ENCODE measurements at regions not wholly inside any gene's neighbourhood (a gene's known extent, or its start where the extent isn't known, plus 50 kb on each side); places are given as distances from the start of the nearest gene placed in this dataset.

GRCh38 chr5:155871623-155872022 lies 455.3 kb upstream of the SGCD start:
- no peak for ATAC-seq

DNA sequence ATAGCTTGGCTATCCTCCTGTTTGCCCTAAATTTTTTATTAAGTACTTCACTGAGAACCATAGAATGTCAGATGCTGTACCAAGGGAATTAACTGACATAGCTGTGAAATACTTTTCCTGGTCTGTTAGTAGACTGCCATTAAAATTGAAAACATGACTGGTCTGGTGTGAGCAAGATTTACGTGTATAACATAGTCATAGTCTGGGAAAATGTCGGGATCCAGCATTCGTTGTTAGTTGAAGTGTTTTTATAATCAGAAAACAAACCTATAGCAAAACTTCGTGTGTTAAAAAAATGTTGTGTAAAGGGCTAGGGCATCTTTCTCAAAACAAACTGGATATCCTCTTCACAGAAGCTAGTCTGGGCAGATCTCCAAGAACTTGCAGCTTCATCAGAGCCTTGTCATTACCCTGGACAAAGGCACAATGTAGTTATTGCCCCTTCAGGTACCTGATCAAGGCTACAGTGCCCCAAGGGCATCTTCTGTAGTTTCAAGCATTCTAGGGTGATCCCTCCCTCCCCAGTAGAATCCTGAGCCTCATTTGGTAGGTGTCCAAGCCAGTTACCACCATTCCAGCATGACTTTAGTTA lies 454.2 kb upstream of the SGCD start:
- ATAC-seq = no peak

- ATAC-seq = no peak
Measured at GRCh38 chr5:155878991-155879575, 447.9 kb upstream of the SGCD start.

DNA sequence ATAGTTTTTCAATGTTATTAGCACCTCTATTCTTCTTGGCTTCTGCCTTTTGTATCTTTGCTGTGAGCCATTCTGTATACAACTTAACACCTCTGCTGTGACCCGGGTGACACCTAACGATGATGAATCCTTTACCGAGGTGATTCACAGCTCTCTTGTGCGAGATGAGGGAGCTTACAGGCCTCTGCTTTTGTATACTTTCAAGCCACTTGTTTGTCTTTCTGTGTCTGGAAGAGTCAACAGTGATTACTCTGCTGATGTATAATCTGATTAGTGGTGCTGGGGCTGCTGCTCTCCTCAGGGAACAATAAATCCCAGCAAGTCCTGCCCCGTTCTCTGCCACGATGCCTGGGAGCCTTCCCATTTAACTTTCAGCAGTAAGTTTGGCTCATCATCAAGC lies 442.9 kb upstream of the SGCD start:
- no peak for ATAC-seq

DNA sequence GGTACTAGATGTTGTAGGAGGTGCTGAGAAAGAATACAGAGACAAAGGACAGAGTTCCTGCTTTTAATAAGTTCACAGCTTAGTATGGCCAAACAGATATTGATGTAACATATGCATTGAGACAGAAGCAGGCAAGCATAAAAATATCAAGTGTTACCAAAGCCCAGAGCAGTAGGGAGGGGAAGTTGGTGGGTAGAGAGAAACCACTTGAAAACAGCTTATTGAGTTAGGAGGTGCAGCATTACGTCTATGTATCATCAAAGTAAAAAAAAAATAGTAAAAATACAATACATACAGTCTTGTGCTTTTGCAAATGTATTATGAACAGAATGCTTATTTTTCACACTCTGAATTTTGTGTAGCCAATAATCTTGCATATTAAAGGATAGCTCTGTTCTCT lies 441.8 kb upstream of the SGCD start:
- ATAC-seq = no peak

DNA sequence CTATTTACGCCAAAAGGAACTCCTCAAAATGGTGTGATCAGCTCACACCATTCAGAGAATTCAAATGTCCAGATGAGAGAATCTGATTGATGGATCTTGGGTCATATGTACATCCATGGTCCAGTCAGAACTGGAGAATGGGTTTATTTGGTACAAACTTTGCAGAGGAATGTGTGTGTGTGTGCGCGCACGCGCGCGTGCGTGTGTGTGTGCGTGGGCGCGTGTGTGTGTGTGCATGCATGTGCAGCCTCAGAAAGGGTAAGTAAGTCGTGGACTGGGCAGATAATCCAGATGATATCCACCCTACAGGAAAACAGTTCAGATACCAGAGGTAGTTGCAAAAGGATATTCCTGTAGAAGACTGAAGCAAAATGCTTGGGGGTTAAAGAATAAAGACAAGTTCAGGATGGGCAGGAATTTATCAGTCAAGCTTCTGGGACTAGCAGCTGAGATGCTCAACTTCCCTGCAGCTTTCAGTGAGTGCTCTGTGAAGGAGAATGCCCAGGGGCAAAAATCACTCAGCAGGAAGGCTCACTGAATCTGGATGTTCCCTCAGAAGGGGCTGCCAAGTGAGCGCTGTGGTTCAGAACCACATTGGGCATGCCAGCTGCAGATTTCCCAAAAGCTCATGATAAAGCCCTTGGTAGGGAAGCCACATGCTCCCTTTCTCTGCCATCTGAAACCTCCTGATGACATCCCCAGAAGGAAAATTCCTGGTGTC lies 440.5 kb upstream of the SGCD start:
- ATAC-seq = no peak

GRCh38 chr5:155895484-155895883 lies 431.5 kb upstream of the SGCD start:
- ATAC-seq = no peak

- ATAC-seq = no peak
Measured at GRCh38 chr5:155897761-155898160, 429.2 kb upstream of the SGCD start.

GRCh38 chr5:155898284-155898683 lies 428.7 kb upstream of the SGCD start:
- no peak for ATAC-seq

GRCh38 chr5:155903791-155904190 lies 423.2 kb upstream of the SGCD start:
- ATAC-seq = no peak

GRCh38 chr5:155905364-155905763 lies 421.6 kb upstream of the SGCD start:
- no peak for ATAC-seq

DNA sequence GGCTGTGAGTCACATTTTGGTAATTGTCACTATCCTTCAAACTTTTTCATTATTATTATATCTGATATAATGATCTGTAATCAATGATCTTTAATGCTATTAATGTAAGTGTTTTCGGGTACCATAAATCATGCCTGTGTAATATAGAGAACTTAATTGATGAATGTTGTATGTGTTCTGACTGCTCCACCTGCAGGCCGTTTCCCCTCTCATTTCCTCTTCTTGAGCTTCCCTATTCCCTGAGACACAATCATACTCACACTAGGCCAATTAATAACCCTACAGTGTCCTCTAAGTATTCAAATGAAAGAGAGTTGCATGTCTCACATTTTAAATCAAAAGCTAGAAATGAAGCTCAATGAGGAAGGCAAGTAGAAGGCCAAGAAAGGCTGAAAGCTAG lies 420.9 kb upstream of the SGCD start:
- ATAC-seq = no peak

- no peak for ATAC-seq
Measured at GRCh38 chr5:155908543-155908942, 418.4 kb upstream of the SGCD start.

DNA sequence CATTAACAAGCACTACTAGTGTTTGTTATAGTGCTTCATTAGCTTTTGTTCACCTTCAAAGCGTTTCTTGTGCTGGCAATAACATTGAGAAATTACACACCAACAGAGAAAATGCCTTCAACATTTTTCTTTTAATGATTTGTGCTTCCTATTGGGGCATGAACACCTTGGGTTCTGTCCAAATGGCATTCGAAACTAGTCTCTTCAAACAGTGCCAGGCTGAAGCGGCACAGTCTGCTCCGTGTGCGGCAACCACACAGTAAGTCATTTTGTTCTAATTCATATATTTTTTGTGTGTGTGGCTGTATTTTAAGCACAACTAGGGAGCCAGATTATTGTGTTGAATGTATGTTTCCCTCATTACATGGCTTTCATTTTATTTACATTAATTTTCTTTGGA lies 414.7 kb upstream of the SGCD start:
- ATAC-seq = no peak

GRCh38 chr5:155914766-155915165 lies 412.2 kb upstream of the SGCD start:
- ATAC-seq = no peak

GRCh38 chr5:155915601-155916000 lies 411.4 kb upstream of the SGCD start:
- ATAC-seq = no peak

- ATAC-seq = no peak
Measured at GRCh38 chr5:155919126-155919525, 407.8 kb upstream of the SGCD start.

DNA sequence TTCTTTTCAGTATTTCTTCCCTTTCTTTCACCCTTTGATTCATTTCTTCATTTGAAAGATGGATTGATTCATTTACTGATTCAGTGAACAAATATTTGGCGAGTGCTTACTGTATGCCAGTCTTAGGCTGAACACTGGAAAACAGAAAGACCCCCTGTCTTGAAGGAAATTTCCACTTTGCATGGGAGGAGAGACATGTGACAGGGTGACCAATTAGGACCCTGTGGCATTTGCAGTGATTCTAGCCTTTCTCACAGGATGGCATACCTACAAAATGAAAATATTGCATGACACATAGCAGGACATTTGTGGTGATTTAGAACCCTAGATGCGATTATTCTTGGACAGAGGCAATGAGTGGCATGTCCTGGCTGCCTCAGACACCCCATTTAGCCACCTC lies 407.2 kb upstream of the SGCD start:
- ATAC-seq = no peak

GRCh38 chr5:155921621-155922020 lies 405.3 kb upstream of the SGCD start:
- ATAC-seq = no peak

DNA sequence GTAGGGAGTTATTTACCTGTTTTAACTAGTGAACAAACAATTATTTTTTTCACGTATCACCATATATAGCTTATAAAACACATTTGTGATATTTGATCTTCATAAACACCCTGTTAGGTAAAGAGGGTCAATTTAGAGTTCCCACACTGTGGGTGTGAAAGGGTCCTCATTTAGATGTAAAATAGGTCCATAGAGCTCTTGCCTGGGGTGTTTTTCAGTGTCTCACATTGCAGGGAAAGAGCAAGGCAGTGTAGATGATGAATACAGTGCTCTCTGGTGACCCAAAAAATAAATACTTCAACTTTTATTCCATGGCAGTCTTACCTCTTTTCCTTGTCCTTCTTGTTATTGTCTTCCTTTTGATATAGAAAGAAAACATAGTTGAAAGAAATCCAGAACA lies 403.2 kb upstream of the SGCD start:
- no peak for ATAC-seq

DNA sequence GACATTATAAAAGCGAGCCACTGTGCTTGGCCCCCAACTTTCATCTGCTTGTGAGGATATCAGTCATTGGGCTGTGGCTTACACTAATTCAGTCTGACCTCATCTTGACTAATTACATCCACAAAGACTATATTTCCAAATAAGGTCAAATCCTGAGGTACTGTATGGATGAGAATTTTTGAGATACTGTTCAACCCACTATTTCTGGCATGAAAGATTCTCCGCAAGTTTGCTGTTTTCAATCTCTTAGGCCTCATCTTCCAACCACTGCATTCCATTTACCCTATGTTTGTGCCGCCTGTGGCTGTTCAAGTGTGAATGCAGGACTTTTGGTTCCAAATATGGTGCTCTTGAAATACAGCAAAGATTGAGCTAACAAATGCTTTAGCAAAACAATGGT lies 400.9 kb upstream of the SGCD start:
- ATAC-seq = no peak

DNA sequence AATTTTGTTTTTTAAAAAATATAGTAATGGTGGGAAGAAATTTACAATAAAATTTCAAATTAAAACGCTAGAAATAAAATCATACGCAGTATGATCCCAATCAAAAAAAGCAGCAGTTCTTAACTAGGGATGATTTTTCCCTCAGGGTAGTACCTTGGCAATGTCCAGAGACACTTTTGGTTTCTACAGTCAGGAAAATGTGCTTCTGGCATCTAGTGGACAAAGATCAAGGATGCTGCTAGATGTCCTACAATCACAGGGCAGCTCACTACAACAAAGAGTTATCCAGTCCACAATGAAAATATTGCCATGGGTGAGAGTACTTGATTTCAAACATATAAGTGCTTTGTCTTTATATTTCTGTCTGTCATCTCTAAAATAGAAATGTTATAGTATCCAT lies 400.2 kb upstream of the SGCD start:
- ATAC-seq = no peak

DNA sequence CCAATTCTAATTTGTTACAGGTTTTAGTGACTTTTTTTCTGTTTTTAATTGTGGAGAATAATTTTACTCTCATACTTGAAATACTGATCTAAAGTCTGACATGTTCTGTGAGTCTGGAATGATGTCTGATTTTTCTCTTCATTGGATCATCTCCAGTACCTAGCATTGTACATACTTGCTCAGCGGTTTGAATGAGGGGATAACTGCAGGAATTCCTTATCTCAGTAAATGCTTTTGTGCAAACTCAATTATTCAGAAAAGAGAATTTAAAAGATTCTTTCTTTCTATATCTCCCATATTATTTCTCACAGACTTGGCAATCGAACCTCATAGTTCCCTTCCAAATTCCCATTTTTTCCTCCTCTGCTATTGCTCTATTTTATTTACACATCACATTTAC lies 397.9 kb upstream of the SGCD start:
- ATAC-seq = no peak

DNA sequence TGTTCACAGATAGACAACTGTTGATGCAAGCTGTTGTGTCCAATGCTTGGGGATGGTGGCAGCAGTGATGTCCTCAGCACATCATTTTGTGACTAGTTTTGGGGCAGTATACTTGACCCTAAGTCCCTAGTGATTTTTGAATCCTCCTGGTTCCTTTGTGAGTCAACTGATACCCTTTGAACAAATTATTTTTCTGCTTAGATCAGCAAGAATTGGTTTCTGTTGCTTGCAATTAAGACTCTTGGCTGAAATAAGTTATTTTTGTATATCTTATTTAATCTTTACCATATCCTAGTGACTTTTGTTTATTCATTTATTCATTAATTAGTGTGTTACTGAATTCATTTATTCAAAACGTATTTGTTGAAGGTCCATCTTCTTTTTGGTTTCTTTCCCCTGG lies 392.0 kb upstream of the SGCD start:
- ATAC-seq = no peak

GRCh38 chr5:155935723-155936122 lies 391.2 kb upstream of the SGCD start:
- no peak for ATAC-seq

Data from activated CD4-positive, CD25-positive, alpha-beta regulatory T cell treated with anti-CD3 and anti-CD28 coated beads, Interleukin-2, amount 50 U/mL, for 24 hours (primary cell).